Muscle layer of duodenum (tissue), 2 donors: ENCODE measurements at regions not wholly inside any gene's neighbourhood (a gene's known extent, or its start where the extent isn't known, plus 50 kb on each side); places are given as distances from the start of the nearest gene placed in this dataset.
"Not testable (repeated sequence)": the region's sequence is repeated elsewhere in the genome, so short reads cannot be mapped to it uniquely, and the experiment has no call there.

Experiments used
- H3K27ac ChIP-seq: one replicate; pipeline ENCODE4 v1.7.0; 2013; ENCODE audit warnings: mild to moderate bottlenecking, low read length
- H3K27me3 ChIP-seq: one replicate; pipeline ENCODE4 v1.7.0; 2013; ENCODE audit warnings: low read depth, mild to moderate bottlenecking, control low read depth, low read length
- H3K36me3 ChIP-seq, 2 donors: one replicate each; pipeline ENCODE4 v1.7.0; 2013; ENCODE audit warnings: low read length in 2 of 2, control low read depth in 1 of 2, mild to moderate bottlenecking in 1 of 2; ENCODE audit not compliant: insufficient read depth in 2 of 2, control insufficient read depth in 1 of 2
- H3K4me1 ChIP-seq, 2 donors: one replicate each; pipeline ENCODE4 v1.7.0; 2013; ENCODE audit warnings: low read length in 2 of 2, mild to moderate bottlenecking in 2 of 2, control low read depth in 1 of 2, moderate library complexity in 1 of 2; ENCODE audit not compliant: insufficient read depth in 2 of 2, control insufficient read depth in 1 of 2
- H3K4me3 ChIP-seq, 2 donors: one replicate each; pipeline ENCODE4 v1.7.0; 2013; ENCODE audit warnings: low read length in 2 of 2, low read depth in 1 of 2, mild to moderate bottlenecking in 1 of 2
- H3K9me3 ChIP-seq, 2 donors: one replicate each; pipeline ENCODE4 v1.7.0; 2013; ENCODE audit warnings: low read length in 2 of 2, control low read depth in 1 of 2, mild to moderate bottlenecking in 1 of 2; ENCODE audit not compliant: control insufficient read depth in 1 of 2
- donor health status: healthy.

GRCh38 chr14:28361486-28361885, 405.1 kb upstream of the FOXG1 start:
- Histone ChIP-seq H3K4me3 (no peak overlapping the region), H3K36me3 (no peaks in the 10 kb centered on the region), H3K4me1 (no peaks in the 10 kb centered on the region), H3K9me3 (peaks cover 8 to 11% of the 10 kb centered on the region in 2 donors), H3K27me3 (no peaks in the 10 kb centered on the region), H3K27ac (no peak overlapping the region)

- Histone ChIP-seq H3K27me3 (no peaks in the 10 kb centered on the region), H3K36me3 (no peaks in the 10 kb centered on the region)
Observed at GRCh38 chr14:28365510-28365909, 401.1 kb upstream of the FOXG1 start.

GRCh38 chr14:28373721-28374120, 392.9 kb upstream of the FOXG1 start:
- H3K36me3 ChIP-seq: no peaks in the 10 kb centered on the region
- H3K27me3 ChIP-seq: no peaks in the 10 kb centered on the region
- H3K27ac ChIP-seq: no peak overlapping the region
- H3K9me3 ChIP-seq: no peaks in the 10 kb centered on the region
- H3K4me3 ChIP-seq: no peak overlapping the region
- H3K4me1 ChIP-seq: no peaks in the 10 kb centered on the region

More at GRCh38 chr14:28365510-28365909, 401.1 kb upstream of the FOXG1 start:
- H3K4me1 ChIP-seq: no peaks in the 10 kb centered on the region
- peaks cover 8 to 11% of the 10 kb centered on the region in 2 donors for H3K9me3 ChIP-seq
- H3K4me3 ChIP-seq: no peak overlapping the region
- H3K27ac ChIP-seq: no peak overlapping the region

- Histone ChIP-seq H3K4me3 (no peak overlapping the region), H3K27me3 (no peaks in the 10 kb centered on the region), H3K36me3 (no peaks in the 10 kb centered on the region), H3K4me1 (no peaks in the 10 kb centered on the region), H3K27ac (no peak overlapping the region), H3K9me3 (no peaks in the 10 kb centered on the region)
Observed at GRCh38 chr14:28375295-28375694, 391.3 kb upstream of the FOXG1 start.

GRCh38 chr14:28381656-28382055, 384.9 kb upstream of the FOXG1 start:
- Histone ChIP-seq H3K4me3 (no peak overlapping the region), H3K4me1 (no peaks in the 10 kb centered on the region), H3K27ac (no peak overlapping the region), H3K36me3 (no peaks in the 10 kb centered on the region), H3K27me3 (no peaks in the 10 kb centered on the region), H3K9me3 (no peaks in the 10 kb centered on the region)

DNA sequence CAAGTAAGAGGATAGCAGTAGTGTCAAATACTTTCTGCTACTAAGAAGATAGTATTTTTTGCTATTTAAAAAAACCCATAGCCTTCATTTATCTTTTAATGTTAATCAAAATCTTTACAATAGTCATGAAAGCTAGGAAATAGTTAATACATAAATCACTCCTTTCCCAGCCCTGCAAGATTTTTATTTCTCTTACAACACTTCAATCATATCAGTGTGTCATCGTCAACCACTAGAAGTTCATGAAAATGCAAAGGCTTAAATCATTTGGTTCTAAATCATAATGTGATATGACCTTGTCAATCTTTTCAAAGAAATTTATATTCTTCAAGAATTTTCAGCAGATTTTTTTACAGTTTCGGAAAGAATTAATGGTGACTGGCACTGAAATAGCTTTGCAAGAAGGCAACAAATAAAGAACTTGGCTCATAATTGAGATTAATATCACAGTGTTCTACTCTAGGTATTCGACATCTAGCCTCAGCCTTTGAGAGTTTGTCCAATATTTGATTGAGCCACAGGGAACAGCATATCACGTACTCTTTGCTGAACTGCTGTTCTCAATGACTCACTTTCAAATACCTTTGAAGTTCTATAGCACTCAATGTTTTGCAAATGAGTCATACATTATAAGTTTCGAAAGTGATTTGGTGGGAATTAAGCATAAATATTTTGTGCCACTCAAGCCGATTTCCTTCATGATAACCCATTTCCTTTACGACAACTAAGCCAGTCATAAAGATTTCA, 384.0 kb upstream of the FOXG1 start:
- Histone ChIP-seq H3K27ac (no peak overlapping the region), H3K4me3 (no peak overlapping the region), H3K27me3 (no peaks in the 10 kb centered on the region), H3K4me1 (no peaks in the 10 kb centered on the region), H3K9me3 (no peaks in the 10 kb centered on the region), H3K36me3 (no peaks in the 10 kb centered on the region)

DNA sequence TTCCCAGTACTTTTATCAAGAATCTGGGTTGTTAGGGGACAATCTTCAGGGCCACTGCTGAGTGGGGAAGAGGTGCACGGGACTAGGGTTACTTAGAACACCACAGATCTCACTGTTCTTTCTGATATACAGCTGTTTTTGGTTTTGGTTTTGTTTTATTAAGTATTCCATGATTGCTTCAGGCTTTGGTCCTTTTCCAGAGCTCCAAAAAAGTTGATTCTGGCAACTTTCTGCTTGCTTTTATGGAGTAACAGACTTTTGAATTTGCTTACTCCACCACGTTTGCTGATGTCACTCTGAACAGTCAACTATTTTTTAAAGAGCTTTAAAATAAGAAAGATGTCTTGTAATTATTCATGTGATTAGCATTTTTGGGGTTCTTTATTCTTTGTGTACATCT, 368.1 kb upstream of the FOXG1 start:
- H3K9me3 ChIP-seq: peaks cover 0 to 2% of the 10 kb centered on the region in 2 donors
- H3K36me3 ChIP-seq: no peaks in the 10 kb centered on the region
- no peak overlapping the region for H3K27ac ChIP-seq
- no peak overlapping the region for H3K4me3 ChIP-seq
- no peaks in the 10 kb centered on the region for H3K27me3 ChIP-seq
- H3K4me1 ChIP-seq: no peaks in the 10 kb centered on the region

- H3K27ac ChIP-seq, H3K4me1 ChIP-seq, H3K36me3 ChIP-seq, H3K4me3 ChIP-seq, H3K27me3 ChIP-seq, H3K9me3 ChIP-seq: not testable (repeated sequence)
Observed at GRCh38 chr14:28401705-28402104, 364.9 kb upstream of the FOXG1 start.

DNA sequence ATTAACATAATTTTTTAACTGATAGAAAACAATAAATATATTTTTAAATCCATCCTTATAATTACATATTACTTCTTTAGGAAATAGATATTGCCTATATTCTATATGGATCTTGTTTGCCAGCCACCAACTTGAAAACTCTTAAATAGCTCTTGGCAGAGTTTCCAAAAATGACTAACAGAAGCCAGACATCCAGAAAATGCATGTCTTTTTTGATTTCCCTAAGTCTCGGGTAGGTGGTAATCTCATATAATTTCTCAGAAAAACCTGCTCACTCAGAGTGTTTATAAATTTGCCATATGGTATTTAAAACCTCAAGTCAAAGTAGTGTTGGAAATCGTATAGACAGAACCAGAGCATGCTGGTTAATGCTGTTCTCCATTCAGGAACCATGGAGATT, 360.4 kb upstream of the FOXG1 start:
- Histone ChIP-seq H3K36me3 (no peaks in the 10 kb centered on the region), H3K4me1 (no peaks in the 10 kb centered on the region), H3K27me3 (no peaks in the 10 kb centered on the region), H3K27ac (no peak overlapping the region), H3K9me3 (peaks cover 0 to 2% of the 10 kb centered on the region in 2 donors), H3K4me3 (no peak overlapping the region)

GRCh38 chr14:28407031-28407825, 359.4 kb upstream of the FOXG1 start:
- H3K4me3 ChIP-seq: no peak overlapping the region
- peaks cover 0 to 2% of the 10 kb centered on the region in 2 donors for H3K9me3 ChIP-seq
- H3K4me1 ChIP-seq: no peaks in the 10 kb centered on the region
- no peaks in the 10 kb centered on the region for H3K27me3 ChIP-seq
- H3K27ac ChIP-seq: no peak overlapping the region
- H3K36me3 ChIP-seq: no peaks in the 10 kb centered on the region

DNA sequence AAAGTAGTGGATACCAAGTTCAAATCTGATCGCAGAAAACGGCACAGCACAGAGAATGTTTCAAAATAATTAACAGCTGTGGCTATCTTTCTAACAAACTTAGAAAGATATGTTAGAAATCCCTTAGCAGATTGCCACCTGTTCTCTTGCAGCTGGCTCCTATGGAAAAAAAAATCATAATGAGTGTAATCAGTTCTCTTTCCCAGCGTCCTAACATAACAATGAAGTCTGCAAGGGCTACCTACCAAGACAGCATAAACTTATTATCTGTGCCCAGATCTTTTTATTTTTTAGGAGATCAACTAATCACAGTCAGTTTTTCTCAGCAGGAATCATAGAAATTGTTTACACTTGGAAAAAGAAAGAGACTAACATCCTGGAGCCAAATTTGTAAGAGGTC, 358.6 kb upstream of the FOXG1 start:
- Histone ChIP-seq H3K9me3 (peaks cover 0 to 2% of the 10 kb centered on the region in 2 donors), H3K36me3 (no peaks in the 10 kb centered on the region), H3K27ac (no peak overlapping the region)

More for the DNA sequence above, 358.6 kb upstream of the FOXG1 start:
- Histone ChIP-seq H3K4me1 (no peaks in the 10 kb centered on the region), H3K4me3 (no peak overlapping the region), H3K27me3 (no peaks in the 10 kb centered on the region)
